Ascending aorta (tissue), 2 donors: ENCODE measurements at regions not wholly inside any gene's neighbourhood (a gene's known extent, or its start where the extent isn't known, plus 50 kb on each side); places are given as distances from the start of the nearest gene placed in this dataset.
"Not testable (repeated sequence)": the region's sequence is repeated elsewhere in the genome, so short reads cannot be mapped to it uniquely, and the experiment has no call there.

Experiments used
- DNase-seq, 2 donors: peaks; one replicate each; pipeline ENCODE4 v3.0.0-alpha.2; 2019; ENCODE audit warnings: low spot score in 2 of 2
- H3K27ac ChIP-seq, 2 donors: fragments of 200-600 bp; sonication (generic); one replicate each; pipeline ENCODE4 v1.5.1; 2016 to 2017; ENCODE audit warnings: mild to moderate bottlenecking in 1 of 2
- H3K27me3 ChIP-seq: fragments of 200-600 bp; sonication (generic); one replicate; pipeline ENCODE4 v1.5.1; 2017
- H3K36me3 ChIP-seq, 2 donors: fragments of 200-600 bp; sonication (generic); one replicate each; pipeline ENCODE4 v1.5.1; 2016
- H3K4me1 ChIP-seq, 2 donors: fragments of 200-600 bp; sonication (generic); one replicate each; pipeline ENCODE4 v1.5.1; 2016 to 2017; ENCODE audit warnings: mild to moderate bottlenecking in 1 of 2
- H3K4me3 ChIP-seq, 2 donors: fragments of 200-600 bp; sonication (generic); one replicate each; pipeline ENCODE4 v1.5.1; 2016 to 2017; ENCODE audit warnings: mild to moderate bottlenecking in 1 of 2
- H3K9me3 ChIP-seq, 2 donors: fragments of 200-600 bp; sonication (generic); one replicate each; pipeline ENCODE4 v1.5.1; 2016
- intact Hi-C: fragments of 100-400 bp; cut with DNase I; formaldehyde crosslinking; loops from one replicate; pipeline ENCODE4 v1.15.1; 2023
- TF ChIP-seq, protein P1 (sequence below), 3 experiments: fragments of 200-600 bp in 2 of 3; fragments of 450-650 bp in 1 of 3; sonication (generic) in 2 of 3; IDR thresholded peaks; one replicate each; pipeline ENCODE4 v1.5.1; 2016 to 2019; ENCODE audit warnings: antibody characterized with exemption in 3 of 3, mild to moderate bottlenecking in 1 of 3, moderate library complexity in 1 of 3

GRCh38 chr13:43963726-43964125 is 84.0 kb downstream of the LACC1 start:
- no peak for DNase-seq
- TF ChIP-seq, protein P1, sequence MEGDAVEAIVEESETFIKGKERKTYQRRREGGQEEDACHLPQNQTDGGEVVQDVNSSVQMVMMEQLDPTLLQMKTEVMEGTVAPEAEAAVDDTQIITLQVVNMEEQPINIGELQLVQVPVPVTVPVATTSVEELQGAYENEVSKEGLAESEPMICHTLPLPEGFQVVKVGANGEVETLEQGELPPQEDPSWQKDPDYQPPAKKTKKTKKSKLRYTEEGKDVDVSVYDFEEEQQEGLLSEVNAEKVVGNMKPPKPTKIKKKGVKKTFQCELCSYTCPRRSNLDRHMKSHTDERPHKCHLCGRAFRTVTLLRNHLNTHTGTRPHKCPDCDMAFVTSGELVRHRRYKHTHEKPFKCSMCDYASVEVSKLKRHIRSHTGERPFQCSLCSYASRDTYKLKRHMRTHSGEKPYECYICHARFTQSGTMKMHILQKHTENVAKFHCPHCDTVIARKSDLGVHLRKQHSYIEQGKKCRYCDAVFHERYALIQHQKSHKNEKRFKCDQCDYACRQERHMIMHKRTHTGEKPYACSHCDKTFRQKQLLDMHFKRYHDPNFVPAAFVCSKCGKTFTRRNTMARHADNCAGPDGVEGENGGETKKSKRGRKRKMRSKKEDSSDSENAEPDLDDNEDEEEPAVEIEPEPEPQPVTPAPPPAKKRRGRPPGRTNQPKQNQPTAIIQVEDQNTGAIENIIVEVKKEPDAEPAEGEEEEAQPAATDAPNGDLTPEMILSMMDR (IDR thresholded peaks at IDR 0.05), result no peak
- Histone ChIP-seq H3K27ac (no peak overlapping the region), H3K4me3 (no peak overlapping the region), H3K36me3 (no peaks in the 10 kb centered on the region), H3K9me3 (no peaks in the 10 kb centered on the region), H3K4me1 (no peaks in the 10 kb centered on the region), H3K27me3 (no peaks in the 10 kb centered on the region)
- intact Hi-C loops, result no loop called here

DNA sequence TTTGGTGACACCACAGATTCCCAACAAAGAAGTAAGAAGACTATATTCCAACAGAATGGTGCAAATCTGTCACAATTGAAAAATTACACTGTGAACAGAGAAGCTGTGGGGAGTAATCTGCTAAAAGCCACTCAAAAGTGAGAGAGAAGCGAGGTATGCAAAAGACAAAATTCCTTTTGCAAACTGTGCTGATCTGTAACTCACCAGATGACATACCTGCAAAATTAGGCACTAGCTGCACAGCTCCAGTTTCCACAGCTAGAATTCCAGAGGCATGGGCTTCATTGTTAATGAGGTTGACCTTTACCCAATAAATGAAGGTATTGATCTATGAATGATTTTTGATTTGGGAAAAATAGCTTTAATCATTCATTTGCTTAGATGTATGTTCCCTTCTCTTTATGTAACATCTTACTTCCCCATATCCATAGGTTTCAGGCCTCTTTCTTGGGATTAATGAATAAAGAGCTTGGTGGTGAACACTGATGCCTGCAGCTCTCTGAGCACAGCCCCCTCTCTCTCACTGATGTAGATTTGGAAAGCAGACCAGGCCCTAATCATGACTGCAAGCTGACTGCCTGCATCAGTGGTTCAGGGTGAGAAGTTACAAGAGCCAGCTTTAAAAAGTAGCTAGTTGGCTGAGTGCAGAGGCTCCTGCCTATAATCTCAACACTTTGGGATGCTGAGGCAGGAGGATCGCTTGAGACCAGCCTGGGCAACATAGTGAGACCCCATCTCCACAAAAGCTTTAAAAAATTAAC is 85.2 kb downstream of the LACC1 start:
- intact Hi-C loops, result no loop called here
- Histone ChIP-seq H3K4me1 (no peaks in the 10 kb centered on the region), H3K4me3 (no peak overlapping the region)

GRCh38 chr13:43965459-43965845 is 85.7 kb downstream of the LACC1 start:
- intact Hi-C loops, result no loop called here
- TF ChIP-seq, protein P1 (IDR thresholded peaks at IDR 0.05), result no peak
- H3K36me3 ChIP-seq, result no peaks in the 10 kb centered on the region
- no peak overlapping the region for H3K4me3 ChIP-seq
- no peaks in the 10 kb centered on the region for H3K4me1 ChIP-seq
- DNase-seq, result no peak
- H3K27ac ChIP-seq, result no peak overlapping the region
- H3K9me3 ChIP-seq, result no peaks in the 10 kb centered on the region
- H3K27me3 ChIP-seq, result no peaks in the 10 kb centered on the region

More for the DNA sequence above, 85.2 kb downstream of the LACC1 start:
- TF ChIP-seq, protein P1 (IDR thresholded peaks at IDR 0.05), result no peak
- H3K27ac ChIP-seq, result no peak overlapping the region
- H3K27me3 ChIP-seq, result no peaks in the 10 kb centered on the region
- no peaks in the 10 kb centered on the region for H3K36me3 ChIP-seq
- no peak for DNase-seq
- no peaks in the 10 kb centered on the region for H3K9me3 ChIP-seq

DNA sequence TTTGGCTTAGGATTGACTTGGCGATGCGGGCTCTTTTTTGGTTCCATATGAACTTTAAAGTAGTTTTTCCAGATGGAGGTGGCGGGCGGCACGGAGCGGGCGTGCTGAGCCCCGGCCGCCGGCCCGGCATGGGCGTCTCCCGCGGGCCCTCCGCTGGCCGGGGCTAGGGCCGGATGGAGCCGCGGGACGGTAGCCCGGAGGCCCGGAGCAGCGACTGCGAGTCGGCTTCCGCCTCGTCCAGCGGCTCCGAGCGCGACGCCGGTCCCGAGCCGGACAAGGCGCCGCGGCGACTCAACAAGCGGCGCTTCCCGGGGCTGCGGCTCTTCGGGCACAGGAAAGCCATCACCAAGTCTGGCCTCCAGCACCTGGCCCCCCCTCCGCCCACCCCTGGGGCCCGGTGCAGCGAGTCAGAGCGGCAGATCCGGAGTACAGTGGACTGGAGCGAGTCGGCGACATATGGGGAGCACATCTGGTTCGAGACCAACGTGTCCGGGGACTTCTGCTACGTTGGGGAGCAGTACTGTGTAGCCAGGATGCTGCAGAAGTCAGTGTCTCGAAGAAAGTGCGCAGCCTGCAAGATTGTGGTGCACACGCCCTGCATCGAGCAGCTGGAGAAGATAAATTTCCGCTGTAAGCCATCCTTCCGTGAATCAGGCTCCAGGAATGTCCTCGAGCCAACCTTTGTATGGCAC is 88.7 kb downstream of the LACC1 start:
- H3K4me3 ChIP-seq, H3K27ac ChIP-seq, DNase-seq, H3K27me3 ChIP-seq, H3K36me3 ChIP-seq, H3K4me1 ChIP-seq, H3K9me3 ChIP-seq, intact Hi-C loops: not testable (repeated sequence)

GRCh38 chr13:43968943-43969690 is 89.4 kb downstream of the LACC1 start:
- H3K4me3 ChIP-seq, H3K27ac ChIP-seq, intact Hi-C loops, H3K27me3 ChIP-seq, H3K36me3 ChIP-seq, DNase-seq, H3K4me1 ChIP-seq, H3K9me3 ChIP-seq: not testable (repeated sequence)

- H3K27me3 ChIP-seq, H3K9me3 ChIP-seq, H3K4me3 ChIP-seq, DNase-seq, intact Hi-C loops, H3K36me3 ChIP-seq, H3K4me1 ChIP-seq, H3K27ac ChIP-seq: not testable (repeated sequence)
Measured at GRCh38 chr13:43969919-43970318, 90.2 kb downstream of the LACC1 start.

DNA sequence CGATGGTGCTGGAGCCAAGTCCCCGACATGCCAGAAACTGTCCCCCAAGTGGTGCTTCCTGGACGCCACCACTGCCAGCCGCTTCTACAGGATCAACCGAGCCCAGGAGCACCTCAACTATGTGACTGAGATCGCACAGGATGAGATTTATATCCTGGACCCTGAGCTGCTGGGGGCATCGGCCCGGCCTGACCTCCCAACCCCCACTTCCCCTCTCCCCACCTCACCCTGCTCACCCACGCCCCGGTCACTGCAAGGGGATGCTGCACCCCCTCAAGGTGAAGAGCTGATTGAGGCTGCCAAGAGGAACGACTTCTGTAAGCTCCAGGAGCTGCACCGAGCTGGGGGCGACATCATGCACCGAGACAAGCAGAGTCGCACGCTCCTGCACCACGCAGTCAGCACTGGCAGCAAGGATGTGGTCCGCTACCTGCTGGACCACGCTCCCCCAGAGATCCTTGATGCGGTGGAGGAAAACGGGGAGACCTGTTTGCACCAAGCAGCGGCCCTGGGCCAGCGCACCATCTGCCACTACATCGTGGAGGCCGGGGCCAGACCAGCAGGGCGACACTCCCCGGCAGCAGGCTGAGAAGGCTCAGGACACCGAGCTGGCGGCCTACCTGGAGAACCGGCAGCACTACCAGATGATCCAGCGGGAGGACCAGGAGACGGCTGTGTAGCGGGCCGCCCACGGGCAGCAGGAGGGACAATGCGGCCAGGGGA is 91.0 kb downstream of the LACC1 start:
- H3K4me1 ChIP-seq, H3K9me3 ChIP-seq, H3K36me3 ChIP-seq, H3K27me3 ChIP-seq, H3K27ac ChIP-seq, H3K4me3 ChIP-seq, intact Hi-C loops, DNase-seq: not testable (repeated sequence)

GRCh38 chr13:43971324-43971723 is 91.6 kb downstream of the LACC1 start:
- H3K27me3 ChIP-seq, intact Hi-C loops, H3K9me3 ChIP-seq, DNase-seq, H3K27ac ChIP-seq, H3K4me1 ChIP-seq, H3K36me3 ChIP-seq, H3K4me3 ChIP-seq: not testable (repeated sequence)
